Panc1 (cell line): ENCODE measurements at regions not wholly inside any gene's neighbourhood (a gene's known extent, or its start where the extent isn't known, plus 50 kb on each side); places are given as distances from the start of the nearest gene placed in this dataset.

ENCODE experiments used
- ATAC-seq: fragments of 200-7000 bp; cut with Tn5 transposase; 2 replicates; pipeline ENCODE4 v1.9.1; 2020; ENCODE audit warnings: mild to moderate bottlenecking, moderate library complexity
- BruUV-seq: library from RNA; stranded (reverse); fragments of 400-500 nt; replicated peaks from 2 replicates; lab custom pipeline; 2021; lab: Mats Ljungman, UMichigan
- CTCF ChIA-PET: fragments of 300-600 bp; sonication (Branson Sonifier 250); formaldehyde crosslinking; loops from one replicate; lab custom pipeline; 2022; ENCODE audit warnings: antibody characterized with exemption; lab: Charles Lee
- POLR2A ChIA-PET: fragments of 300-600 bp; sonication (Branson Sonifier 250); formaldehyde crosslinking; loops from one replicate; lab custom pipeline; 2022; ENCODE audit warnings: antibody characterized with exemption; lab: Charles Lee
- DNase-seq: peaks from one replicate; pipeline ENCODE4 v3.0.0-alpha.2; 2010; ENCODE audit warnings: low read depth, low spot score
- H3K27ac ChIP-seq: 2 replicates; pipeline ENCODE4 v1.5.1; 2011; ENCODE audit warnings: mild to moderate bottlenecking, low read length, inconsistent platforms
- H3K27me3 ChIP-seq: fragments of 200-500 bp; sonication (Bioruptor generic); 2 replicates; pipeline ENCODE4 v1.6.0; 2014; ENCODE audit warnings: low read length, inconsistent platforms; ENCODE audit not compliant: control insufficient read depth, insufficient read depth
- H3K36me3 ChIP-seq: fragments of 200-500 bp; sonication (Bioruptor generic); 2 replicates; pipeline ENCODE4 v1.5.1; 2014; ENCODE audit warnings: inconsistent platforms, mild to moderate bottlenecking, low read length, moderate library complexity; ENCODE audit not compliant: control insufficient read depth, insufficient read depth
- H3K4me1 ChIP-seq: 2 replicates; pipeline ENCODE4 v1.5.1; 2011; ENCODE audit warnings: inconsistent platforms, mild to moderate bottlenecking, low read length, moderate library complexity; ENCODE audit not compliant: control insufficient read depth, insufficient read depth
- H3K4me3 ChIP-seq, 2 experiments: 2 replicates each; pipeline ENCODE4 v1.5.1; 2011 to 2012; ENCODE audit warnings: low read depth in 2 of 2, low read length in 2 of 2, mild to moderate bottlenecking in 2 of 2, inconsistent platforms in 1 of 2, moderate library complexity in 1 of 2
- H3K9me3 ChIP-seq: fragments of 200-500 bp; sonication (Bioruptor generic); 2 replicates; pipeline ENCODE4 v1.5.1; 2014; ENCODE audit warnings: low read depth, mild to moderate bottlenecking, inconsistent platforms, low read length, moderate library complexity; ENCODE audit not compliant: control insufficient read depth, insufficient read depth
- CTCF ChIP-seq: fragments of 450-650 bp; IDR thresholded peaks from 2 replicates; pipeline ENCODE4 v1.5.1; 2017; ENCODE audit warnings: mild to moderate bottlenecking
- POLR2AphosphoS5 ChIP-seq: IDR thresholded peaks from 2 replicates; pipeline ENCODE4 v1.6.1; 2012; ENCODE audit warnings: mild to moderate bottlenecking, low read depth, low read length, moderate library complexity
- SIN3A ChIP-seq: IDR thresholded peaks from 2 replicates; pipeline ENCODE4 v1.6.1; 2012; ENCODE audit warnings: low read depth, mild to moderate bottlenecking, low read length, moderate library complexity, borderline replicate concordance; ENCODE audit not compliant: insufficient read depth
- TCF7L2 ChIP-seq: IDR thresholded peaks from 2 replicates; pipeline ENCODE4 v1.6.1; 2011; ENCODE audit warnings: mild to moderate bottlenecking, low read depth, low read length, inconsistent platforms
- in situ Hi-C: cut with HindIII; loops from 2 replicates; pipeline ENCODE4 v1.10.0; 2016; ENCODE audit warnings: low sequenced_read_pairs, low pct_unique_long_range_greater_than_20kb
- intact Hi-C: fragments of 100-400 bp; cut with micrococcal nuclease; formaldehyde crosslinking; loops from one replicate; pipeline ENCODE4 v1.10.0; 2022; ENCODE audit not compliant: unreplicated experiment
- TF ChIP-seq, protein P1 (sequence below), 2 experiments: IDR thresholded peaks; 2 replicates each; pipeline ENCODE4 v1.6.1; 2011 to 2012; ENCODE audit warnings: low read depth in 2 of 2, control low read depth in 1 of 2, low read length in 1 of 2, mild to moderate bottlenecking in 1 of 2, moderate library complexity in 1 of 2; ENCODE audit not compliant: insufficient read depth in 1 of 2

- in situ Hi-C loops: no loop called here
- H3K27ac ChIP-seq: no peak overlapping the region
- POLR2A ChIA-PET: no interaction called here
- no TSS peak for BruUV-seq
- no peaks in the 10 kb centered on the region for H3K36me3 ChIP-seq
- no peaks in the 10 kb centered on the region for H3K27me3 ChIP-seq
- CTCF ChIA-PET: no interaction called here
- H3K4me3 ChIP-seq: no peak overlapping the region
- intact Hi-C loops: no loop called here
- H3K4me1 ChIP-seq: no peaks in the 10 kb centered on the region; the same call in 1 of the 2 replicates
- DNase-seq: no peak
- no peak for ATAC-seq
- TF ChIP-seq, protein P1, sequence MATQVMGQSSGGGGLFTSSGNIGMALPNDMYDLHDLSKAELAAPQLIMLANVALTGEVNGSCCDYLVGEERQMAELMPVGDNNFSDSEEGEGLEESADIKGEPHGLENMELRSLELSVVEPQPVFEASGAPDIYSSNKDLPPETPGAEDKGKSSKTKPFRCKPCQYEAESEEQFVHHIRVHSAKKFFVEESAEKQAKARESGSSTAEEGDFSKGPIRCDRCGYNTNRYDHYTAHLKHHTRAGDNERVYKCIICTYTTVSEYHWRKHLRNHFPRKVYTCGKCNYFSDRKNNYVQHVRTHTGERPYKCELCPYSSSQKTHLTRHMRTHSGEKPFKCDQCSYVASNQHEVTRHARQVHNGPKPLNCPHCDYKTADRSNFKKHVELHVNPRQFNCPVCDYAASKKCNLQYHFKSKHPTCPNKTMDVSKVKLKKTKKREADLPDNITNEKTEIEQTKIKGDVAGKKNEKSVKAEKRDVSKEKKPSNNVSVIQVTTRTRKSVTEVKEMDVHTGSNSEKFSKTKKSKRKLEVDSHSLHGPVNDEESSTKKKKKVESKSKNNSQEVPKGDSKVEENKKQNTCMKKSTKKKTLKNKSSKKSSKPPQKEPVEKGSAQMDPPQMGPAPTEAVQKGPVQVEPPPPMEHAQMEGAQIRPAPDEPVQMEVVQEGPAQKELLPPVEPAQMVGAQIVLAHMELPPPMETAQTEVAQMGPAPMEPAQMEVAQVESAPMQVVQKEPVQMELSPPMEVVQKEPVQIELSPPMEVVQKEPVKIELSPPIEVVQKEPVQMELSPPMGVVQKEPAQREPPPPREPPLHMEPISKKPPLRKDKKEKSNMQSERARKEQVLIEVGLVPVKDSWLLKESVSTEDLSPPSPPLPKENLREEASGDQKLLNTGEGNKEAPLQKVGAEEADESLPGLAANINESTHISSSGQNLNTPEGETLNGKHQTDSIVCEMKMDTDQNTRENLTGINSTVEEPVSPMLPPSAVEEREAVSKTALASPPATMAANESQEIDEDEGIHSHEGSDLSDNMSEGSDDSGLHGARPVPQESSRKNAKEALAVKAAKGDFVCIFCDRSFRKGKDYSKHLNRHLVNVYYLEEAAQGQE (IDR thresholded peaks at IDR 0.05; ENCODE audit: insufficient read depth in 1 of 2, low read depth in 2 of 2, low read length in 1 of 2): no peak
- TF ChIP-seq CTCF (no peak), TCF7L2 (no peak), SIN3A (no peak), POLR2AphosphoS5 (no peak)
- H3K9me3 ChIP-seq: no peaks in the 10 kb centered on the region
Measured at GRCh38 chr12:126193190-126193589, 1128.0 kb downstream of the AACS start.

- DNase-seq (no peak), ATAC-seq (no peak)
- TF ChIP-seq POLR2AphosphoS5 (no peak), SIN3A (no peak), TCF7L2 (no peak), CTCF (no peak)
- TF ChIP-seq, protein P1 (IDR thresholded peaks at IDR 0.05; ENCODE audit: insufficient read depth in 1 of 2, low read depth in 2 of 2, low read length in 1 of 2): no peak
- ChIA-PET POLR2A (no interaction called here), CTCF (interaction anchor here (0.6 kb wide), 1 partner anchor 367 kb away, joined by 4 read pairs; no protein-coding TSS in a partner anchor)
- H3K4me3 ChIP-seq: no peak overlapping the region
- no TSS peak for BruUV-seq
- no peaks in the 10 kb centered on the region for H3K36me3 ChIP-seq
- intact Hi-C loops: no loop called here
- no peaks in the 10 kb centered on the region for H3K4me1 ChIP-seq
- H3K9me3 ChIP-seq: no peaks in the 10 kb centered on the region
- no peak overlapping the region for H3K27ac ChIP-seq
- in situ Hi-C loops: no loop called here
- no peaks in the 10 kb centered on the region for H3K27me3 ChIP-seq
Measured at GRCh38 chr12:126196263-126196662, 1131.0 kb downstream of the AACS start.
